Calu3 (cell line): ENCODE measurements at regions not wholly inside any gene's neighbourhood (a gene's known extent, or its start where the extent isn't known, plus 50 kb on each side); places are given as distances from the start of the nearest gene placed in this dataset.

Source experiments
- BruUV-seq: library from RNA; stranded (reverse); fragments of 400-500 nt; replicated peaks from 2 replicates; lab custom pipeline; 2021; lab: Mats Ljungman, UMichigan
- CTCF ChIA-PET: fragments of 300-600 bp; sonication (Branson Sonifier 250); formaldehyde crosslinking; loops from one replicate; lab custom pipeline; 2022; ENCODE audit warnings: antibody characterized with exemption; lab: Charles Lee
- DNase-seq: peaks from one replicate; pipeline ENCODE4 v3.0.0; 2022
- H3K27ac Mint-ChIP-seq: one replicate; pipeline ENCODE4 v1.8.0; 2022; ENCODE audit warnings: mixed read lengths; ENCODE audit not compliant: unreplicated experiment
- H3K27me3 Mint-ChIP-seq: one replicate; pipeline ENCODE4 v1.8.0; 2022; ENCODE audit warnings: mixed read lengths; ENCODE audit not compliant: unreplicated experiment
- H3K36me3 Mint-ChIP-seq: one replicate; pipeline ENCODE4 v1.8.0; 2022; ENCODE audit warnings: mild to moderate bottlenecking, moderate library complexity, mixed read lengths; ENCODE audit not compliant: insufficient read depth, unreplicated experiment
- H3K4me1 Mint-ChIP-seq: one replicate; pipeline ENCODE4 v1.8.0; 2022; ENCODE audit warnings: mild to moderate bottlenecking, low read depth, mixed read lengths; ENCODE audit not compliant: unreplicated experiment
- H3K4me3 Mint-ChIP-seq: one replicate; pipeline ENCODE4 v1.8.0; 2022; ENCODE audit warnings: mild to moderate bottlenecking, low read depth, moderate library complexity, mixed read lengths; ENCODE audit not compliant: unreplicated experiment
- H3K9me3 Mint-ChIP-seq: one replicate; pipeline ENCODE4 v1.8.0; 2022; ENCODE audit warnings: low read depth, mixed read lengths; ENCODE audit not compliant: unreplicated experiment
- intact Hi-C: fragments of 100-400 bp; cut with micrococcal nuclease; formaldehyde crosslinking; loops from one replicate; pipeline ENCODE4 v1.10.0; 2022; ENCODE audit not compliant: unreplicated experiment
- TF ChIP-seq, protein P1 (sequence below): fragments of 200-600 bp; IDR thresholded peaks from one replicate; pipeline ENCODE4 v1.8.0; 2022; ENCODE audit warnings: antibody characterized with exemption; ENCODE audit not compliant: unreplicated experiment

- Mint-ChIP-seq H3K9me3 (no peaks in the 10 kb centered on the region), H3K27me3 (no peaks in the 10 kb centered on the region), H3K4me1 (peaks cover 10% of the 10 kb centered on the region), H3K4me3 (no peak overlapping the region), H3K36me3 (no peaks in the 10 kb centered on the region), H3K27ac (no peak overlapping the region)
- intact Hi-C loops: no loop called here
- BruUV-seq: no TSS peak
- peak; percentile 28 for DNase-seq
- CTCF ChIA-PET: no interaction called here
- TF ChIP-seq, protein P1, sequence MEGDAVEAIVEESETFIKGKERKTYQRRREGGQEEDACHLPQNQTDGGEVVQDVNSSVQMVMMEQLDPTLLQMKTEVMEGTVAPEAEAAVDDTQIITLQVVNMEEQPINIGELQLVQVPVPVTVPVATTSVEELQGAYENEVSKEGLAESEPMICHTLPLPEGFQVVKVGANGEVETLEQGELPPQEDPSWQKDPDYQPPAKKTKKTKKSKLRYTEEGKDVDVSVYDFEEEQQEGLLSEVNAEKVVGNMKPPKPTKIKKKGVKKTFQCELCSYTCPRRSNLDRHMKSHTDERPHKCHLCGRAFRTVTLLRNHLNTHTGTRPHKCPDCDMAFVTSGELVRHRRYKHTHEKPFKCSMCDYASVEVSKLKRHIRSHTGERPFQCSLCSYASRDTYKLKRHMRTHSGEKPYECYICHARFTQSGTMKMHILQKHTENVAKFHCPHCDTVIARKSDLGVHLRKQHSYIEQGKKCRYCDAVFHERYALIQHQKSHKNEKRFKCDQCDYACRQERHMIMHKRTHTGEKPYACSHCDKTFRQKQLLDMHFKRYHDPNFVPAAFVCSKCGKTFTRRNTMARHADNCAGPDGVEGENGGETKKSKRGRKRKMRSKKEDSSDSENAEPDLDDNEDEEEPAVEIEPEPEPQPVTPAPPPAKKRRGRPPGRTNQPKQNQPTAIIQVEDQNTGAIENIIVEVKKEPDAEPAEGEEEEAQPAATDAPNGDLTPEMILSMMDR: no peak
These were observed 291.6 kb upstream of the PLSCR5 start for GRCh38 chr3:146896711-146897110.

DNA sequence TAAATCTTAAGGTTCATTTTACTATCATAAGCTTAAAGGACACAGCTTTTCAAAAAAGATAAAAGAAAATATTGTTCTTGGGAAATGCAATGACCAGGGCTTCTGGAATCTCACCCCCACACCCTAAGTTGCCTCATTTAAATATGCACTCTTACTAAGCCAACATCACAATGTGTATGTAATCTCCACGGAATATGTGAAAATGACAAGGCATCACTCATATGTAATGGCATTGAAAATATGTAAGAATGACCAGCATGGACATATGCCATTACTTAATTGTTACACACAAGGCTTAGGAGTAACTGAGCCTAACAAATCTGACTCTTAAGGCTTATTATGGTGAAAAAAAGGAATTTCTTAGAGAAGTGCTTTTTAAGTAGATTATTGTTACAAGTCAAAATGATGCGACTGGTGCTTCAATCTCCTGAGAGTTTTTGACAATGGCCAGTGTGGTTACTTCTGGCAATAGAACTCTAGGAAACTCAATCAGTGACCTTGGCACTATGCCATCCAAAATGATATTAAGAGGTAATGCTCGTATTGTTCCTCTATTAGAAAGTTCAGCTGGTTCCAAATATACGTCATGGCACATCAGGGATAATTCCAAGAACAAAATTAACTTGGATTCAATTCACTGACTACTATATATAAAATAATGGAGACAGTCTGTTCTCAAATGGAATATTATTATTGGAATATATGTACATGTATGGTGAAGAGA, 290.0 kb upstream of the PLSCR5 start:
- Mint-ChIP-seq H3K4me3 (no peak overlapping the region), H3K4me1 (peaks cover 10% of the 10 kb centered on the region), H3K36me3 (no peaks in the 10 kb centered on the region), H3K9me3 (no peaks in the 10 kb centered on the region), H3K27ac (no peak overlapping the region), H3K27me3 (no peaks in the 10 kb centered on the region)
- CTCF ChIA-PET: interaction anchor here (1.3 kb wide), 1 partner anchor 9 kb away, joined by 3 read pairs; no protein-coding TSS in a partner anchor
- DNase-seq: no peak
- TF ChIP-seq, protein P1: no peak
- no TSS peak for BruUV-seq
- intact Hi-C loops: no loop called here

DNA sequence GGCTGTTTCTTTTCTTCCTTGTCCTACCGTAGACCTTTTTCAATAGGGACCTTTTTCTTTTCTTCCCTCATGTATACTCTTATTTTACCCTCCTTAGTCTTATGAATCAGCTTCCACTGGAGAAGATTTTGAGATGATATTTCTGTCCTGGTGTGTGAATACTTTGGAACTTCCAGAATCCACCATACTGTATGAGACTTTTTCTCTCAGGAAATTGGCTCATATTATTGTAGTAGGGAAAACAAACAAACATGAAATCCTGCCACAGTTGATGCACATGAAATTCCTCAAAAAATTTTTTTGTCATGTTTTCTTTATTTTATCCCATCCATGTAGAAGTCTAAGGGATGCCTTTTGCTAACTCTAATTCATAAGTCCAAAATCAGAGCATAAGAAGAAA, 289.3 kb upstream of the PLSCR5 start:
- TF ChIP-seq, protein P1: no peak
- H3K36me3 Mint-ChIP-seq: no peaks in the 10 kb centered on the region
- no peak overlapping the region for H3K4me3 Mint-ChIP-seq
- H3K9me3 Mint-ChIP-seq: no peaks in the 10 kb centered on the region
- no peak for DNase-seq
- H3K27me3 Mint-ChIP-seq: no peaks in the 10 kb centered on the region
- peaks cover 10% of the 10 kb centered on the region for H3K4me1 Mint-ChIP-seq
- intact Hi-C loops: no loop called here
- CTCF ChIA-PET: no interaction called here
- no peak overlapping the region for H3K27ac Mint-ChIP-seq
- no TSS peak for BruUV-seq

GRCh38 chr3:146892041-146892440, 286.9 kb upstream of the PLSCR5 start:
- Mint-ChIP-seq H3K4me1 (peaks cover 10% of the 10 kb centered on the region), H3K36me3 (no peaks in the 10 kb centered on the region), H3K4me3 (no peak overlapping the region), H3K27me3 (no peaks in the 10 kb centered on the region), H3K9me3 (no peaks in the 10 kb centered on the region), H3K27ac (no peak overlapping the region)
- CTCF ChIA-PET: interaction anchor here (0.7 to 1.4 kb wide), 2 partner anchors 10 to 228 kb away, joined by 3 to 4 read pairs; no protein-coding TSS in a partner anchor
- TF ChIP-seq, protein P1: no peak
- DNase-seq: no peak
- intact Hi-C loops: no loop called here
- no TSS peak for BruUV-seq
